GM10847 (cell line): ENCODE measurements at regions not wholly inside any gene's neighbourhood (a gene's known extent, or its start where the extent isn't known, plus 50 kb on each side); places are given as distances from the start of the nearest gene placed in this dataset.

Experiments used
- POLR2A ChIP-seq: IDR thresholded peaks from 2 replicates; pipeline ENCODE4 v1.6.1; 2011; ENCODE audit not compliant: insufficient read length; ENCODE audit errors: extremely low read depth

DNA sequence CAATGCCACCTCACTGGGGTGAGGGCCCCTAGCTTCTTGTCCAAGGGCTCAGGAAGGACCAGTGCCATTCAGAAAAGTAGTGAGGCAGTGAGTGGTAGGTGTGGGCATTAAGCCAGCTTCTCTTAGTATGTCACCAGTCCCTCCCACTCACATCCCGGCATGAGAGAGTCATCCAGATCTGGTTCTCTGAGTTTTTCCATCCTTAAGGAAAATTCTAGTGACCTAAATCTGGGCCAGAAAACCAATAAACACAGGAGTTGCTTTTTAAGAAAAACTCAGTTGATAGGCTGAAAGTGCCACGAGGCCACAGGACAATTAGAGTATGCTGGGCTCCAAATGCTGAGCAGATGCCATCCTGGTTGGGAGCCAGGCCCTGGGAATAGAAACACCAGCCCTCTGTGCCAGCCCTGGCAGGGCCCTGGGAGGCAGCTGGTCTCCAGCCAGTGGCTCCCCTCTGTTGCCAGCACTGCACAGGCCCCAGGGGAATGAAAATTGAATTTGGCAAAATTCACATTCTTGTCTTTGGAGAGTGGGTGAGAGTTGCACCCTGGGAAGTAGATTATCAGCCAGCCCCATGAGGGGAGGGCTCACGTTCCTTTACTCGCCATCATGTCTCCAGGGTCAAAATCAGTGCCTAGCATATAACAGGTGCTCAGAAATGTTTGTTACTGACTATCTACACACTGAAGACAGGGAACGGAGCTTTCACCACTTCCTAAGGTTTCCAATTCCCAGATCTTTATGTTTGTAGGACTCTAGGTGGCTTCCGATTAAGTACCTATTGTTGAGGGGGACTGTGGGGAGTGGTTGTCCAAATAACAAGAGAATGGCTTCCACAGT, 52.8 kb downstream of the FAM43A start:
- TF ChIP-seq POLR2A, result no peak

DNA sequence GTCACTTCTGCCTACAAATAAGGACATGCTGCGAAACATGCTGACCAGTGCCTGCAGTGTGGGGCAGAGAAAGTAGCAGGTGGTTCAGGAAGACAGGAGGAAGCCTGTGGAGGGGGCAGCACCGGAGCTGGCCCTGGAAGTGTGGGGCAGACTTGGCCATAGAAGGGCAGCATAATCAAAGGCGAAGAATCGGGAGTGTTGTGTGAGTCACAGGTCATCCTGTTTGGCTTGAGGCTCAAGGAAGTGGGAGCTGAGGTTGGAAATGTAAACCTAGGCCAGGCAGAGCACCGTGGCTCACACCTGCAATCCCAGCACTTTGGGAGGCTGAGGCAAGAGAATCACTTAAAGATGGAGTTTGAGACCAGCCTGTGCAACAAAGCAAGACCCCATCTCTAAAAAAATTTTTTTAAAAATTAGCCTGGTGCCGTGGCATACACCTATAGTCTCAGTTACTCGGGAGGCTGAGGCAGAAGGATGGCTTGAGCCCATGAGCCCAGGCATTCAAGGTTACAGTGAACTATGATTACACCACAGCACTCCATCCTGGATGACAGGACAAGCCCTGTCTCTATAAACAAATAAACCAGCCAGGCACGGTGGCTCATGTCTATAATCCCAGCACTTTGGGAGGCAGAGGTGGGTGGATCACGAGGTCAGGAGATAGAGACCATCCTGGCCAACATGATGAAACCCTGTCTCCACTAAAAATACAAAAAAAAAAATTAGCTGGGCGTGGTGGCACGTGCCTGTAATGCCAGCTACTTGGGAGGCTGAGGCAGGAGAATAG, 54.0 kb downstream of the FAM43A start:
- TF ChIP-seq POLR2A, result no peak

DNA sequence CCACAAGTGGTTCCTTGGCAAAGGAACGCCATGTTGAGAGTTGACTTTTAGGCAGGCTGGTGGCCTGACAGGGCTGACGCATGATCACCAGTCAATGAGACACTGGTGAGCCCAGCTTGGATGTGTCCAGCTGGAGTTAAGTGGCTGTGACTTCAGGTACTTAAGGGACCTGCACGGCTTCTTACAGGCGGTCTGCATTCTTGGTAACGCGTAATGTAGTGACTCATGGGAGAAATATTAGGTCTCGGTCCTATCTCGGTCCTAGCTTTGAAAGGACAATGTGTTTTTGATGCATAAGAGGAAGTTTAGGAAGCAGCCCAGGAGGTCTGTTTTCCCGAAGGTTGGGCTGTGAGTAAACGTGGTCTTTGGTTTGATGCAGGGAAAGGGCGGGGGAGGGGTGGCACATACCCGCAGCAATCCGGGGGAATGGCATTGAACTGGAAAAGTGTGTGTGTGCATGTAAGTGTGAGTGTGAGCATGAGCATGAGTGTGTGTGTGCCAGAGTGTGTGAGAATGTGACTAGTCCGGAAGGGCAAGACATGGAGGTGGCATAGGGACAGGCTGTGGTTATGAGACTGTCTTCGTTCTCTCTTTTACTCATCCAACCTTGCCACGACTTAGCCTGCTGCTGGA, 55.3 kb downstream of the FAM43A start:
- no peak for TF ChIP-seq POLR2A

DNA sequence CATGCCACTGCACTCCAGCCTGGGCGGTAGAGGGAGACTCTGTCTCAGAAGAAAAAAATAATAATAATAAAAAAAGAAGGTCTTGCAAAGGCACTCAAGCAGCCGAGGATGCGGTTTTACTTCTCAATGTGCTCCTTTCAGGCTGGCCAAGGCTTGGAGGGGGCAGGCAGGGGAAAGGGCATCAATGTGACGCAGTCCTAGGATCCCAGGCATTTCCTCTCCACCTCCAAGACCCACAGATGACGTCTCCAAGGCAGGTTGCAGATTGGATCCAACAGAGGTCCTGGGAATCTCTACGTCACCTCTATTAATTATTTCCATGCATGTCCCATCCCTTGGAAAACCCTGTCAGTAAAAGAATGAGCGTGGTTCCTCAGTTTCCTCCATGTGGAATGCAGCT, 56.2 kb downstream of the FAM43A start:
- TF ChIP-seq POLR2A, result no peak

DNA sequence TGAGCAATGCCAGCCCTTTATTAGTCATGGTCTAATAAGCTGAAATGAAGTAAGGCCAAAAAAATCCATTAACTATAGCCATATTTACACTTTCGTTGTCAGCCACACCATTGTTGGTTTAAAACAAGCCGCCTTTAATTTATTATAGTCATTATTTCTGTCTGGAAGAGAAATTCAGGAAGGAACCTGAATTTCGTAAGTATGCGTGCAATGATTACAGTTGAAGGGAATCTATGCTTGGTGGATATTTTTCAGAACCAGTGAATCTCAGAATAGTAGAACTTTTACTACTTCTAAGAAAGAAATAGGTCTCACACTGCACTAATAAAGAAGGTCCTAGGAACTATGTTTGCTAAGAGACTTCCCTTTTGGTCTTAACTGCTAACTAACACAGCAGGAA, 59.1 kb downstream of the FAM43A start:
- no peak for TF ChIP-seq POLR2A

GRCh38 chr3:194745422-194746184, 59.9 kb downstream of the FAM43A start:
- TF ChIP-seq POLR2A, result no peak

- TF ChIP-seq POLR2A, result no peak
These were observed 62.5 kb downstream of the FAM43A start for GRCh38 chr3:194748225-194748624.

DNA sequence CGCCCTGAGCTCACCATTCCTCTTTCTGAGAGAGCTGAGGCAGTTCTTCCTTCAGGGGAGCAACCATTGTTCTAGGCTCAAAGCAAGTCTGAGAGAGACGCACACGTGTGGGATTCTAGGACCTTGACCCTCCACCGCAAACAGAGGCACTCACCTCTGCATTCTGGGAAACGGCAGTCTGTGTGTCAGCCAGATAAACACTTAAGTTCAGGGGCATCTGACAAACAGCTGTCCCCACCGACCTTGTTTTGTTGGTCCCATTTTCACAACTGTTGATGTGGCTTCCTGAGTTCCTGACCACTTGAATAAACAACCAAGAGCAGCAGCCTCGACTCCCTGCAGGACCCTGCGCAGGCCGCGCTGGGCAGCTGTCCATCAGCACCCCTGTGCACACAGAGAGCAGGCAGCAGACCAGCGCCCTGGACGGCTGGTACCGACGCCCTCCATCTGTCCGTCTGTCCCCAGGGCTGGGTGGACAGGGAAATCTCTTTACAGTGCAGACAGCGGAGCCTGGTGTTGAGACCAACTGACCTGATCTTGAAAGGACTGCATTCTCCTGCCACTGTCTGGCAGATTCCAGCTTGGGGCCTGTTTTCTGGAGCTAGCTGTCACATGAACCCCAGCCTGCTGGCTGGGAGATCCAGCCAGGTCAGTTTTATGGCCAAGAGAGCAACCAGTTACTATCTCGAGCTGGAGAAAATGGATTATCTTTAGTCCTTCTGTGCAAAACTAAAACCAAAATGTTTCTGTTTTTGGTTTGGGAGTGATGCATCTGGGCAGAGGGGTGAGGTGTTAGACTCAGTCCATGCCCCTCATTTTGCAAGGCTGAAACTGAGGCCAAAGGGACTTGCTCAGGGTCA, 64.2 kb downstream of the FAM43A start:
- TF ChIP-seq POLR2A, result no peak

- no peak for TF ChIP-seq POLR2A
These were observed 64.8 kb downstream of the FAM43A start for GRCh38 chr3:194750491-194750828.

DNA sequence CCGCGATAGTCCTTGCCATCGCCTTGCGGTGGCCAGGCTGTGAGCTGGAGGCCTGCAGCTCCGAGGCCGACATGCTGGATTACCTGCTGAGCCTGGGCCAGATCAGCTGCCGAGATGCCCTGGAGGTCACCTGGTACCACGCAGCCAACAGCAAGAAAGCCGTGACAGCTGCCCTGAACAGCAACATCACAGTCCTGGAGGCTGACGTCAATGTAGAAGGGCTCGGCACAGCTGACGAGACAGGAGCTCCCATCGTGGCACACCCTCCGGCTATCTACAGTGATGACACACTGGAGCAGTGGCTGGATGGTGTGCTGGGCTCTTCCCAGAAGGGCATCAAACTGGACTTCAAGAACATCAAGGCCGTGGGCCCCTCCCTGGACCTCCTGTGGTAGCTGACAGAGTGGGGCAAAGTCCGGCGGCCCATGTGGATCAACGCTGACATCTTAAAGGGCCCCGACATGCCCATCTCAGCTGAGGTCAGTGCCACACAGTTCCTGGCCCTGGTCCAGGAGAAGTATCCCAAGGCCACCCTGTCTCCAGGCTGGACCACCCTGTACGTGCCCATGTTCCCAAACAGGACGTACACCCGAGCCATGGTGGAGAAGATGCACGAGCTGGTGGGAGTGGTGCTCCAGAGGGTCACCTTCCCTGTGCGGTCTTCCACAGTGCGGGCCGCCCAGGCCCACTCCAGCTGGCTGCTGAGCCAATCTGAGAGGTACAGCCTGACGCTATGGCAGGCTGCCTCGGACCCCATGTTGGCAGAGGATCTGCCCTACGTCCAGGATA, 70.2 kb downstream of the FAM43A start:
- TF ChIP-seq POLR2A, result no peak

- no peak for TF ChIP-seq POLR2A
These were observed 70.7 kb downstream of the FAM43A start for GRCh38 chr3:194756460-194756779.

DNA sequence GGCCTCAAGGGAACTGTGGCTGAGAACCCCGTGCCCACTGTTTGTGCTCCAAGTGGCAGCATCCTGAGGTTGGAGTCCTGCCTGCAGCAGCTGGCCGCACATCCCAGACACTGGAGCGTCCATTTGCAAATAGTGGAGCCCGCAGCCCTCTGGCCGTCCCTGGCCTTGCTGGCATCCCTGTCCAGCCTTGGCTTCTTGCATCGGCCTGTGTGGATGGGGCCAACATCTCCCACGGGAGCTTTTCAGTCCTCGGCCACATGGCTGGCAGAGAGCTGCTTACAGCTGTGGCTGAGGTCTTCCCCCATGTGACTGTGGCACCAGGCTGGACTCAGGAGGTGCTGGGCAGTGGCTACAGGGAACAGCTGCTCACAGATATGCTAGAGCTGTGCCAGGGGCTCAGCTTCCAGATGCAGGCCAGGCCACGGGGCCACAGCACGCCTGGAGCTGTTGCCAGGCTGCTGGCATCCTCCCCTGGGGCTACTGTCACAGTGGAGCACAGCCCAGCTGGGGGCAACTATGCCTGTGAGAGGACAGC, 71.2 kb downstream of the FAM43A start:
- TF ChIP-seq POLR2A, result no peak

- no peak for TF ChIP-seq POLR2A
These were observed 72.0 kb downstream of the FAM43A start for GRCh38 chr3:194757647-194758061.
